Natural killer cell (primary cell): ENCODE measurements at regions not wholly inside any gene's neighbourhood (a gene's known extent, or its start where the extent isn't known, plus 50 kb on each side); places are given as distances from the start of the nearest gene placed in this dataset.
A peak's percentile ranks its signal among the peaks of the same experiment; 100 is the strongest.

Source experiments
- ATAC-seq, 3 donors: fragments of 150-1000 bp in 2 of 3; fragments of 200-7000 bp in 1 of 3; cut with Tn5 transposase; 1 replicate in 1 of 3; 2 replicates in 2 of 3; pipeline ENCODE4 v1.10.0; 2021; ENCODE audit warnings: mild to moderate bottlenecking in 2 of 3, moderate library complexity in 2 of 3
- DNase-seq, 2 donors: peaks; one replicate each; pipeline versions ENCODE4 v3.0.0 to v3.0.0-alpha.2; 2013 to 2021; ENCODE audit warnings: mixed read lengths in 1 of 2
- H3K27ac ChIP-seq: one replicate; pipeline ENCODE4 v1.5.1; 2013; ENCODE audit warnings: mild to moderate bottlenecking, low read length
- H3K27me3 ChIP-seq: one replicate; pipeline ENCODE4 v1.6.1; 2013; ENCODE audit warnings: low read length; ENCODE audit not compliant: control insufficient read depth, insufficient read depth
- H3K36me3 ChIP-seq: one replicate; pipeline ENCODE4 v1.6.1; 2013; ENCODE audit warnings: low read length; ENCODE audit not compliant: control insufficient read depth, insufficient read depth
- H3K4me1 ChIP-seq: one replicate; pipeline ENCODE4 v1.6.1; 2013; ENCODE audit warnings: low read length; ENCODE audit not compliant: control insufficient read depth, insufficient read depth
- H3K4me3 ChIP-seq: one replicate; pipeline ENCODE4 v1.5.1; 2013; ENCODE audit warnings: low read length
- H3K9me3 ChIP-seq: one replicate; pipeline ENCODE4 v1.6.1; 2013; ENCODE audit warnings: low read length; ENCODE audit not compliant: control insufficient read depth, insufficient read depth
- H3K27ac Mint-ChIP-seq, 2 donors: one replicate each; pipeline ENCODE4 v1.8.0; 2022; ENCODE audit warnings: mild to moderate bottlenecking in 2 of 2, mixed read lengths in 2 of 2, moderate library complexity in 1 of 2
- H3K27me3 Mint-ChIP-seq, 2 donors: one replicate each; pipeline ENCODE4 v1.8.0; 2022; ENCODE audit warnings: low read depth in 2 of 2, mixed read lengths in 2 of 2
- H3K36me3 Mint-ChIP-seq: one replicate; pipeline ENCODE4 v1.8.0; 2022; ENCODE audit warnings: mixed read lengths
- H3K4me1 Mint-ChIP-seq, 2 donors: one replicate each; pipeline ENCODE4 v1.8.0; 2022; ENCODE audit warnings: mixed read lengths in 2 of 2
- H3K4me3 Mint-ChIP-seq: one replicate; pipeline ENCODE4 v1.8.0; 2022; ENCODE audit warnings: mild to moderate bottlenecking, moderate library complexity, mixed read lengths
- H3K9me3 Mint-ChIP-seq, 2 donors: one replicate each; pipeline ENCODE4 v1.8.0; 2022; ENCODE audit warnings: mixed read lengths in 2 of 2
- CTCF ChIP-seq: fragments of 200-600 bp; IDR thresholded peaks from one replicate; pipeline ENCODE4 v1.8.0; 2022; ENCODE audit warnings: antibody characterized with exemption
- WGBS: methylation state at CpG from one replicate; pipeline ENCODE4 v1.1.7; 2013; ENCODE audit warnings: missing lambda C conversion rate; ENCODE audit not compliant: insufficient coverage; 5-methylcytosine and 5-hydroxymethylcytosine counted together
- intact Hi-C: fragments of 100-400 bp; cut with micrococcal nuclease; formaldehyde crosslinking; loops from one replicate; pipeline ENCODE4 v1.14.2; 2022

DNA sequence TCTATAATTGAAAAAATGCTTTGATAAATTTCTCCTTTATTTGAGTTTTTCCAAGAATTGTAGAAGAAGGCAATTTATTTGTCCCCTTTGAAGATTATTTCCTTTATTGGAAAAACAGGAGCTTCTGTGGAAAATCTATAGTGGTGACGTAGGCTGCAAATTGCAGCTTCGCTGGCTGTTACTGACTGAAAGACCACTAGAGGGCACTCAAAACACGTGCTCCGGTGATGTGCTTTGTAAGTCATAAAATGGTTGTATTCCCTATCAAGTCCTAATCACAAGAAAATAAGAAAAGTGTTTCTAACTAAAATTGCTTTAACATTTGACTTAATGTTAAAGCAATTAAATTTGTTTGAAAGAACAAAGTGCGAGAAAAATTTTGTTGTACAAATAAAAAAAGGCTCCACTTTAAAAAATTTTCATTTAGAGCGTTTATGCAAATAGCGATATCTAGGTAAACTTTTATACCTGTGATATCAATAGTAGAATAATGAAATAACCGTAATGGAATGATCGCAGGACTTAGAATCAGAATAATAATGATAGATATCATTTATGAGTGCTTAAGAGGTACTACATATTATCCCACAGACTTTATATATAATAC, 638.2 kb upstream of the SPRY2 start:
- H3K4me1 ChIP-seq, result no peaks in the 10 kb centered on the region
- Mint-ChIP-seq H3K4me3 (no peak overlapping the region), H3K9me3 (peaks cover 2 to 3% of the 10 kb centered on the region in 2 donors), H3K36me3 (no peaks in the 10 kb centered on the region), H3K4me1 (no peaks in the 10 kb centered on the region), H3K27ac (no peak overlapping the region), H3K27me3 (no peaks in the 10 kb centered on the region)
- peak; percentile 64 to 80 (median 70) for ATAC-seq
- H3K36me3 ChIP-seq, result no peaks in the 10 kb centered on the region
- no peaks in the 10 kb centered on the region for H3K9me3 ChIP-seq
- peak; percentile 89 for TF ChIP-seq CTCF
- no peak overlapping the region for H3K27ac ChIP-seq
- no peak overlapping the region for H3K4me3 ChIP-seq
- no peaks in the 10 kb centered on the region for H3K27me3 ChIP-seq
- intact Hi-C loops, result no loop called here
- WGBS, result 6% methylated on average over 4 of the region's 9 CpGs
- peak in 1 of 2 donors; percentile 51 for DNase-seq

DNA sequence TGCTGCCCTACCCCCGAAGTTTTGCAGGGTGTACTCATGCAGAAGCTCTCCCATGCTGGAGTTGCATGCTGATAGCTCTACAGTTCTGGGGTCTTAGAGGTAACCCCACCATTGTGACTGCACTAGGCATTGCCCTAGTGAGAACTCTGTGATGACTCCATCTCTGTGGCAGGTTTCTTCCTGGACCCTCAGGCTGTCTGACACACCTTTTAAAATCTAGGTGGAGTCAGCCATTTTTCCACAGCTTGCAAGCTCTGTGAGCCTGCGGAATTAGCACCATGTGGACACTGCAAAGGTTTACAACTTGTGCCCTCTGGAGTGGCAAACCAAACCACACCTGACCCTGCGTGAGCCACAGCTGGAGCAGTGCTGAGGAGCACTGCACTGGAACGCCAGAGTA, 636.2 kb upstream of the SPRY2 start:
- Histone ChIP-seq H3K4me3 (no peak overlapping the region), H3K9me3 (no peaks in the 10 kb centered on the region), H3K36me3 (no peaks in the 10 kb centered on the region), H3K4me1 (no peaks in the 10 kb centered on the region), H3K27me3 (no peaks in the 10 kb centered on the region), H3K27ac (no peak overlapping the region)
- ATAC-seq, result no peak
- H3K27ac Mint-ChIP-seq, result no peak overlapping the region
- intact Hi-C loops, result no loop called here
- TF ChIP-seq CTCF, result no peak
- H3K27me3 Mint-ChIP-seq, result no peaks in the 10 kb centered on the region
- no peak overlapping the region for H3K4me3 Mint-ChIP-seq
- no peak for DNase-seq
- WGBS, result 78% methylated on average over 4 of the region's 4 CpGs
- H3K36me3 Mint-ChIP-seq, result no peaks in the 10 kb centered on the region
- no peaks in the 10 kb centered on the region for H3K4me1 Mint-ChIP-seq
- peaks cover 0 to 3% of the 10 kb centered on the region in 2 donors for H3K9me3 Mint-ChIP-seq

DNA sequence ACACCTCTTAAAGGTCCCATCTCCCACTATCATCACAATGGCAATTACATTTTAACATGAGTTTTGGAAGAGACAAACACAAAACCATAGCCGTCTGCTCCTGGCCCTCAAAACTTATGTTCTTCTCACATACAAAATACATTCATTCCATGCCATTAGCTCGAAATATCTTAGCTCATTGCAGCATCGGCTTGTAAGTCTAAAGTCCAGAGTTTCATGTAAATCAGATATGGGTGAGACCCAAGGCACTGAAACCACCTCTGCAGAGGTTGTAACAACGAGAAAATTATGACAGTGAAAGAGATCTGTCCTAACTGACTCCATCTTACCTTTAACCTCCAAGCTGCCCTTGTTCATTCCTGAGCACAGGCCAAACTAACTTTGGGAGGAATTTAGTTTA, 635.0 kb upstream of the SPRY2 start:
- Mint-ChIP-seq H3K36me3 (no peaks in the 10 kb centered on the region), H3K9me3 (peaks cover 0 to 2% of the 10 kb centered on the region in 2 donors), H3K27ac (no peak overlapping the region), H3K4me3 (no peak overlapping the region), H3K4me1 (no peaks in the 10 kb centered on the region), H3K27me3 (no peaks in the 10 kb centered on the region)
- 84% methylated on average over 4 of the region's 4 CpGs for WGBS
- Histone ChIP-seq H3K27ac (no peak overlapping the region), H3K9me3 (no peaks in the 10 kb centered on the region), H3K27me3 (no peaks in the 10 kb centered on the region), H3K4me1 (no peaks in the 10 kb centered on the region), H3K36me3 (no peaks in the 10 kb centered on the region), H3K4me3 (no peak overlapping the region)
- DNase-seq, result no peak
- intact Hi-C loops, result no loop called here
- no peak for ATAC-seq
- no peak for TF ChIP-seq CTCF

- Histone ChIP-seq H3K36me3 (no peaks in the 10 kb centered on the region), H3K27me3 (no peaks in the 10 kb centered on the region), H3K9me3 (no peaks in the 10 kb centered on the region), H3K27ac (no peak overlapping the region), H3K4me1 (no peaks in the 10 kb centered on the region), H3K4me3 (no peak overlapping the region)
- no peaks in the 10 kb centered on the region for H3K9me3 Mint-ChIP-seq
- no peaks in the 10 kb centered on the region for H3K4me1 Mint-ChIP-seq
- H3K36me3 Mint-ChIP-seq, result no peaks in the 10 kb centered on the region
- H3K27me3 Mint-ChIP-seq, result no peaks in the 10 kb centered on the region
- 80% methylated on average over 1 of the region's 2 CpGs for WGBS
- no peak overlapping the region for H3K27ac Mint-ChIP-seq
- DNase-seq, result no peak
- no peak for TF ChIP-seq CTCF
- no peak overlapping the region for H3K4me3 Mint-ChIP-seq
- ATAC-seq, result no peak
- intact Hi-C loops, result no loop called here
Observed at GRCh38 chr13:80973721-80974120, 632.8 kb upstream of the SPRY2 start.
